ENCODE measurements at regions not wholly inside any gene's neighbourhood (a gene's known extent, or its start where the extent isn't known, plus 50 kb on each side); places are given as distances from the start of the nearest gene placed in this dataset.
"Not testable (repeated sequence)": the region's sequence is repeated elsewhere in the genome, so short reads cannot be mapped to it uniquely, and the experiment has no call there.

- H3K36me3 ChIP-seq (ENCODE audit: control insufficient read depth, insufficient read depth, low read length): no peaks in the 10 kb centered on the region
- no peak for TF ChIP-seq CTCF (IDR thresholded peaks at IDR 0.05; ENCODE audit: insufficient read depth, low read length, poor library complexity, severe bottlenecking)
- no peaks in the 10 kb centered on the region for H3K27me3 ChIP-seq (replicated peaks; ENCODE audit: control insufficient read depth, insufficient read depth, low read length)
- no peak for DNase-seq (ENCODE audit: extremely low read depth, insufficient read length)
- H3K4me3 ChIP-seq (replicated peaks; ENCODE audit: low read depth, low read length): no peak overlapping the region
Measured at GRCh38 chr1:189253601-189254350, 1223.9 kb downstream of the BRINP3 start.

GRCh38 chr1:189261128-189261527, 1216.5 kb downstream of the BRINP3 start:
- not testable (repeated sequence) for H3K36me3 ChIP-seq (ENCODE audit: control insufficient read depth, insufficient read depth, low read length); H3K4me3 ChIP-seq (replicated peaks; ENCODE audit: low read depth, low read length); DNase-seq (ENCODE audit: extremely low read depth, insufficient read length); H3K27me3 ChIP-seq (replicated peaks; ENCODE audit: control insufficient read depth, insufficient read depth, low read length)

GRCh38 chr1:189269011-189269410, 1208.7 kb downstream of the BRINP3 start:
- Histone ChIP-seq H3K4me3 (replicated peaks; ENCODE audit: low read depth, low read length) (no peak overlapping the region), H3K27me3 (replicated peaks; ENCODE audit: control insufficient read depth, insufficient read depth, low read length) (no peaks in the 10 kb centered on the region), H3K36me3 (ENCODE audit: control insufficient read depth, insufficient read depth, low read length) (no peaks in the 10 kb centered on the region)
- DNase-seq (ENCODE audit: extremely low read depth, insufficient read length): no peak
- TF ChIP-seq CTCF (IDR thresholded peaks at IDR 0.05; ENCODE audit: insufficient read depth, low read length, poor library complexity, severe bottlenecking): no peak

GRCh38 chr1:189274267-189274666, 1203.4 kb downstream of the BRINP3 start:
- no peak for TF ChIP-seq CTCF (IDR thresholded peaks at IDR 0.05; ENCODE audit: insufficient read depth, low read length, poor library complexity, severe bottlenecking)

GRCh38 chr1:189275796-189276195, 1201.9 kb downstream of the BRINP3 start:
- no peak for DNase-seq (ENCODE audit: extremely low read depth, insufficient read length)
- no peak overlapping the region for H3K4me3 ChIP-seq (replicated peaks; ENCODE audit: low read depth, low read length)
- no peaks in the 10 kb centered on the region for H3K36me3 ChIP-seq (ENCODE audit: control insufficient read depth, insufficient read depth, low read length)
- TF ChIP-seq CTCF (IDR thresholded peaks at IDR 0.05; ENCODE audit: insufficient read depth, low read length, poor library complexity, severe bottlenecking): no peak
- no peaks in the 10 kb centered on the region for H3K27me3 ChIP-seq (replicated peaks; ENCODE audit: control insufficient read depth, insufficient read depth, low read length)

More at GRCh38 chr1:189274267-189274666, 1203.4 kb downstream of the BRINP3 start:
- H3K36me3 ChIP-seq (ENCODE audit: control insufficient read depth, insufficient read depth, low read length): no peaks in the 10 kb centered on the region
- no peaks in the 10 kb centered on the region for H3K27me3 ChIP-seq (replicated peaks; ENCODE audit: control insufficient read depth, insufficient read depth, low read length)
- DNase-seq (ENCODE audit: extremely low read depth, insufficient read length): no peak
- H3K4me3 ChIP-seq (replicated peaks; ENCODE audit: low read depth, low read length): no peak overlapping the region

GRCh38 chr1:189289346-189289745, 1188.3 kb downstream of the BRINP3 start:
- no peak for DNase-seq (ENCODE audit: extremely low read depth, insufficient read length)
- Histone ChIP-seq H3K36me3 (ENCODE audit: control insufficient read depth, insufficient read depth, low read length) (no peaks in the 10 kb centered on the region), H3K27me3 (replicated peaks; ENCODE audit: control insufficient read depth, insufficient read depth, low read length) (no peaks in the 10 kb centered on the region), H3K4me3 (replicated peaks; ENCODE audit: low read depth, low read length) (no peak overlapping the region)
- TF ChIP-seq CTCF (IDR thresholded peaks at IDR 0.05; ENCODE audit: insufficient read depth, low read length, poor library complexity, severe bottlenecking): no peak

Measured in GM06990 (cell line).